ENCODE measurements at regions not wholly inside any gene's neighbourhood (a gene's known extent, or its start where the extent isn't known, plus 50 kb on each side); places are given as distances from the start of the nearest gene placed in this dataset.

DNA sequence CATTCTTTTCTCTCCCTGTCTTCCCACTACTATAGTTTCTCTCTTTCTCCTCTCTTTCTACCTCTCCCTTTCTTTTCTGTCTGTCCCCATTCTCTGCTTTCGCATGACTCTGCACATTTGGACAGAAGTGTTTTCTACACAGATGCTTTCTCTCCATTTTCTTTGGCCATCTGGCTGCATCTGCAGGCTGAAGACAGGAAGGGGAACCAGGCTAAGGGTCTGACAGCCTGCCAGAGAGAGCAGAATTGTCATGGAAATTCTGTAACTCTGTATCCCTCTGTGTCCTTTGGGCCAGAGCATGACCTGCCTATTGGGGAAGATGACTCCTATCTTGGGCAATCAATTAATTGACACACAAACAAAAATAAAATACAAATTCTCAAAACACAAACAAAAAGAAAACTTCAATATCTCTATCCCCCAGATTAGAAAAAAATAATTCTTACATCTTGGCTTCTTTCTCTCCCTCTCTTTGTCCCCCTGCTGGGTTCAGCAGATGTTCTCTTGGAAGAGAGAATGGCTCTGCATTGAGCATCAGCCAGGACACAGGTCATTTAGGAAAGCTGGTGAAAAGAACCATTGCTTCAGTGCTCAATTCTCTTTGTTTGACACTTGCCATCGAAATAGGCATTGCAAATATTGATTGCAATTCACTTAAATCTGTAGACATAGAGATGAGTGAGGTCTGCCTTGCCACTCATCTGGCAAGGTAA, 415.9 kb upstream of the KLF4 start:
- no peak for DNase-seq

DNA sequence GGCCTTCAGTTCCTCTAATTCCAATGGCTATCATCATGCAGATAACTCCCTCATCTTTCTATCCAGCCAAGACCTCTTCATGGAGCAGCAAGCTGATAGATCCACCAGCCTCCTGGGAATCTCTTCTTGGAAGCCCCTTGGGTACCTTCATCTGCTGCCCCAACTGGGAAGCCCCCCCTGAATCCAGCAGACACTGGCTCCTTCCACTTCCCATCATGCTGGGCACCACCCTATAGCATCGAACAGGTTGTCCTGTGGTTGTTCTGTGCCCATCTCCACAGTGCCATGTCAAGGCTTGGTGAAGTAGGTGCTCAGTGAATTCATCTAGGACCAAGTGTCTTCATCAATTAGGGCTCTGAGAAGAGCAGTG, 410.4 kb upstream of the KLF4 start:
- DNase-seq = no peak

DNA sequence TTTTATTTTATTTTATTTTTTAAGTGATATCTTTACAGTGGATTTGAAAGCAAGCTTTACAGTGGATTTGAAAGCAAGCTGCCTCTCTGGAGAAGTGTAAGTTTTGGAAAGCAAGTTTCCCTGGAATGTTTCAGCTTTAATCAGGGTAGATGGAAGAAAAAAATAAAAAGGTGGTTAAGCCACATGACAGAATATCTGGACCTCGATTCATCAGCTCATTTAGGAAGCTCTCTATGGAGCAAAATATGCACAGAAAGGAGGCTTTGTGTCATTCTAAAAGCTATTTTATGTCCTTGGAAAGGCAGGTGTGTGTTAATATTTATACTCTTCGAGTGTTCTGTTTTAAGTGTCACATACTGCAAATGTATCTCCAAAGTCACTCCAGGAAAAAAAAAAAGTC, 409.2 kb upstream of the KLF4 start:
- DNase-seq = no peak

DNA sequence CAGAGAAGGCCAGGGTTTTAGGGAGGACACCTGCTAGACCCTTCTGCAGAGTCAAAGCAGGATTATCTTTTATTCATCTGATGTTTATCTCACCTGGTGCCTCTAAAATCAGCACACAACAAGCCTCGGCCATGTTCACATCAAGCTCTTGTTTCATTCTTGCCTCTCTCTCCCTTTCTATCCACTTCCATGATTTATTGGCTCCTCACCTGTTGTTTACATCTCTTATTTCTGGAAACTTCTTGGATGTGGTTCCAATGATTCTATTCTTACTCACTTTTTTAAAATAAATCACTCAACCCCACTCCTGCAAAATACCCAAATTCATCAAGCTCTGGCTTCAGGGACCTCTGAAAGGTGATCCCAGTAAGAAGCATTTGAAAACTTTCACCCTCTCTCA, 407.0 kb upstream of the KLF4 start:
- no peak for DNase-seq

DNA sequence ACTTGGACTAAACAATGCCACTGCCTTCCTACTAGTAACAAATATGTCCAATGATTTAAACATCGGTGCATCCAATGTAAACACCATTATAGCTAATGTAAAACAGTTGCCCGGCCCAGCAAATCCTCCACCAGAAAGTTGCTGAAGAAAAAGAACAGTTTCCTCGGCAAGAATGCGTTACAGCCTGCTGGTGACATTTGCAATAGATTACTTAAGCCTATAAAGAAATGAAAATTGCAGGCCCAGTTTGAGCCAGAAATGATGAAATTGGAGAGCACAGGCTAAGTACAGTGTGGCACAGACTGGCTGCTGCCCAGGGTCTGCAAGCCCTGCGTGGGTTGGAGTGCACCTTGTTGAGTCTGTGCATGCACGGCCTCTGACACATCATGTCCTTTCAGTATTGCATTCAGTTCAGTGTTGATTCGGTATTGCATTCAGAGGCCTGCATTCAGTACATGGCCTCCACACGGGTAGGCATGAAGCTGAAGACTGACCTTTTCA, 406.0 kb upstream of the KLF4 start:
- no peak for DNase-seq

DNA sequence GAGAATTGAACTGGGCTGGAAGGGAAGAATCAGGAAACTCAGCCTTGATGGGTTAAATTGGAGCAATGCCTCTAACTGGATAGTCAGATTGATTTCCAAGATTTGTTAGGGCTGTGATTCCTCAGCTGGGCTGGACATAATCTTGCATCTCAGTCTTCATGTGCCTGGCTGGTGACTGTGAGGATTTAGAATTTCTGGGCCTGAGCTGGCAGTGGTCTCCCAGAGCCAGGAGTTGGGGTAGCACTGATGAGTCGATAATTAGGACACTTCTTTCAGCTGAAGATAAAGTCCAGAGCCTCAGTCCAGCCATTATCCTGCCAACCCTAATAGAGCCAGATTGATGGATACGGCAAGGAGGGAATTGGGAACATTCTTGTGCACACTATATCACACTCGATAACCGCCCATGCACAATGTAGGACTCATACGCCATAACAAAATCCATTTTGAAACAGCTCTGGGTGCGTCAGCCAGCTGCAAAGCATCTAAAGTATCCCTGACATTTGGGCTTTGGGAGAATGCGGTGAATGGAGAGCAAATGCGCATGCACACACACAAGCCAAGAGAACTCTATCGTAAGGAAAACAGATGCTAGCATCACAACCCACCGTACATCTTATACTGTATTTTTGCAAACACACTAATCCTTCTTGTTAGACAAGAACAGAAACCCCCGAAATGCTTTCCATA, 405.1 kb upstream of the KLF4 start:
- DNase-seq = no peak

DNA sequence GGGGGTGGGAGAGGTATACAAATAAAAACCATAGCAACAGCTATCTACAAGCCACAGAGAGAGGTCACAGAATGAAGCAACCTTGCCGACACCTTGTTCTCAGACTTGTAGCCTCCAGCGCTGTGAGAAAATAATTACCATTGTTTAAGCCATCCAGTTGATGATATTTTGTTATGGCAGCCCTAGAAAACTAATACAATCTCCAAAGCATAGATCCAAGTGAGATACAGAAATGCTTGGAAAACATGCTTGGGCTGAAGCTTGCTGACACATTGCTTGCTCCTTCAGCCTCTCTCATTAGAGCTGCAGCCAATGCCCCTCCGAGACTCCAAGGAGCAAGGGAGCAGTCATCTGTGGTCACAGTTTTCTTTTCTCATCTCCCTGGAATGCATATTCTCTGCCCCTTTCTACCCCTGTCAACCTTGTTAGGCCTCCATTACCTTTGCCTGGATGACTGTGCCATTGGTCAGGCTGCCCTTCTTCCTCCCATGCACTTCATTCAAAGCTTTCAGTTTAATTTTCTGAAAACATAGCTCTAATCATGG, 401.4 kb upstream of the KLF4 start:
- no peak for DNase-seq

DNA sequence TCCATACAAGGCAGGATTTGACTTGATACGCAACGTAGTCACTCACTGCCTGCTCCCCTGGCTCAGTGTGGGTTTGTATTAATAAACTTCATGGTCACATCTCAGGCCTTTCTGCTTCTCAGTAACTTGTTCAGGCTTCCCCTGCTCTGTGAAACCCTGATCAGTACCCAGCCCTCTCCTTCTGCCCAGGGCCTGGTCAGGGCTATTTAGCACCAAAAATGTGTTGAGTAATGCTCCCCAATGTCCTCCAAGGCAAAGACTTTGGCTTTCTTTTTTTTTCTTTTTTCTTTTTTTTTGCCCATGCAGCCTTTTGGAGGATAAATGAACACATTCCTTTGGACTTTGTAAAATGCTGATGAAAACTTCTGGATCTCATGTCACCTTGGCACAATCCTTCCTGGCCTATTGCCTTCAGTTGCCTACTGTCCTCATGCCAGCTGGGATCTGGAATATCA, 399.2 kb upstream of the KLF4 start:
- DNase-seq = no peak

DNA sequence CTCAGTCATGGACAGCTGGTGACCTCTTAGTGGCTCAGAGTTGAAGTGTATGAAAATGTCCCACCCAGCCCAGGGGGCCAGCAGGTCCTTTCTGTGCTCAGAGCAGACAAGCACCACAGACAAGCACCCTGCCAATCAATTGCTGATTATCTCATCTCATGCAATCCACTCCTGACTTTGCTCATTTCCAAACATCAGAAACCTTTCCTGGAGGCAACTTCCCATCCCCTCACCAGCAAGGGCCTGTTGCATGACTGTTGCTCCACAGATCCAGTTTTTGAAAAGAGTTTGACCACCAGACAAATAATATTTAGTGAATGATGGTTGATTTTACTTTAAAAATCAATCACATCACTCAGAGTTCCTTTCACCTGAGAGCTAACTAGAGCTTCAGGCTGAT, 397.3 kb upstream of the KLF4 start:
- DNase-seq = no peak

DNA sequence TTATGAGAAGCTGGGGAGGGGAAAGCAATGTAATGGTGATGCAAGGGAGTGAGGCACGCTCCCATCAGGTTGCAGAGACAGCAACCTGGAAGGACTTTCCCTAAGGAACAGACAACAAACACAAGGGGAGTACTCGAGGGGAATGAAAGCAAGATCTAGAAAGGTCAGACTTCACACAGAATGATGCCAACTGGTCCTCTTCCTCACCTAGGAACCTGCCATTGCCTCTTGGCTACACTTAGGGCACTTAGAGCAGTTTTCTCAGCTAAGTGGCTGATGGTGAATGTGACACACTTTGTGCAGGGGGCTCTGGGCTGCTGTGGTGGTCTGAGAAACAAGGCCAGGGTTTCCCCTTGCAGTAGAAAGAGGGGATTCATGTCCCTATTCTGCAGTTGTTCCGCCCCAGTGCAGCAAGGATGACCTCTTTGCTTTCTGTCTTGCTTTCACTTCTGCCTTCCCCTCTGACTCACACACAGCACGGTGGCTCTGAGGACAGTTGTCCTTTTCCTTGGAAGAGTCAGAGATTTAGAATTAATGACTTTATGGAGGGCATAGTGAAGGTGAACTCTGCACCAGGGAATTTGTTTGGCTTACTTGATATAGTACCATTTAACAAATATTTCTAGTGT, 394.0 kb upstream of the KLF4 start:
- no peak for DNase-seq

DNA sequence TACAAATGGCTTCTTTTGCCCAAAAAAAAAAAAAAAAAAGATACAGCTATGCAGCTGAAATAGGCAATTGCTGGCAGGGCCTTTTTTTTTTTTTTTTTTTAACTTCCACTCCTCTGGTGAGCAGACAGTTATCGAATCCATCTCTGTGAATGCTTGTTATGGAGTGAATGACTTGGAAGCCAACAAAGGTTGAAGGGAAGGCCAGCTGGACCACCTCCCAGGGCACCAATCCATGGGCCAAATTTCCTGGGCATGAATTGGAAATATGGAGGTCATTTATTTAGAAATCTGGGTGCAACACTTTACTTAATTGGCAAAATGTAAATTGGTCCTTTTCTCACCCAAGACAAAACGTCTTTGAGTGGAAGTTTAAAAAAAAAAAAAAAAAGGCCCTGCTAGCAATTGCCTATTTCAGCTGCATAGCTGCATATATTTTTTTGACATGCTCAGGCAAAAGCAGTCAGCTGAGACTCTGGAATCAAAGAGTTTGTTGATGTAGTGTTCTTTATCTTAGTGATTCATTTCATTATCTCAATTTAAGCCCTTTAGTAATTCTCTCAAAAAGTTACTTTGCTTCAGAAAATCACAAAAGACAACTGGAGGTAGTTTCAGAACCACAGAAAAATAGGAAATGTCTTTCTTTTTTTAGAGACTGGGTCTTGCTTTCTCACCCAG, 392.2 kb upstream of the KLF4 start:
- DNase-seq = no peak

DNA sequence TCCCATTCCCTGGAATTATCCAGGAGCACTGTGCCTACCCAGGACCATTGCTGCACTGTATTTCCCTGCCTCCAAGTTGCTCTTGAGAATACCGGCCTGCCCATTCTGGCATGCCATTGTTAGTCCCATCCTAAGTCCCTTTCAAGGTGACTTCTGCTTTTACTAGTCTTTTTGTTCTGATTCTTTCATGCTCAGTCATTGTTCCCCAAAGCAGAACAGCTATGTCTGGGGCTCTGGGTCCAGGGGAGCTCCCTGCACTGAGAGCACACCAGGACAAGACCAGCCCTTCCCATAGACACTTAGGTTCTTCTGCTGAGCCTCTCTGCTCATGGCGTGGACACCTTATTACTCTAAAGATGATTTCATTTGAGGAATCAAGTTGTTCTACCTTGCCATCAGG, 388.9 kb upstream of the KLF4 start:
- DNase-seq = no peak

DNA sequence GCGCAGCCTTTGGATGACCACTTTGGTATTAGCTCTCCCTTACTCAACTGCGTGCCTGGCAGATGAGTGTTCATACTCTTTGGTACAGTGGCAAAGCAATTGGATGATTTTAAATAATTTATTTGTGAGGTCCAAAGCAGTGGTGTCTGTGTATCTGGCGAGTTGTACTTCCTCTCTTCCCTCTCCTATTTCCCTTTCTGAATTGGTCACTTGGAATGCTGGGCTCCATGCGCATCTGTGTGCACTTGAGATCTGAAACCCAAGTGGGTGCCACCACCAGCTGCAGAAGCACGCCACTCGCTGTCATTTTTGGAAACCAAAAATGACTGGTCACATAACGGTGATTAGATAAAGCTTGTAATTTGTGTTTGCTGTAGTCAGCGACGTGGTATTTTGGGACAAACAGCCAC, 386.0 kb upstream of the KLF4 start:
- no peak for DNase-seq

DNA sequence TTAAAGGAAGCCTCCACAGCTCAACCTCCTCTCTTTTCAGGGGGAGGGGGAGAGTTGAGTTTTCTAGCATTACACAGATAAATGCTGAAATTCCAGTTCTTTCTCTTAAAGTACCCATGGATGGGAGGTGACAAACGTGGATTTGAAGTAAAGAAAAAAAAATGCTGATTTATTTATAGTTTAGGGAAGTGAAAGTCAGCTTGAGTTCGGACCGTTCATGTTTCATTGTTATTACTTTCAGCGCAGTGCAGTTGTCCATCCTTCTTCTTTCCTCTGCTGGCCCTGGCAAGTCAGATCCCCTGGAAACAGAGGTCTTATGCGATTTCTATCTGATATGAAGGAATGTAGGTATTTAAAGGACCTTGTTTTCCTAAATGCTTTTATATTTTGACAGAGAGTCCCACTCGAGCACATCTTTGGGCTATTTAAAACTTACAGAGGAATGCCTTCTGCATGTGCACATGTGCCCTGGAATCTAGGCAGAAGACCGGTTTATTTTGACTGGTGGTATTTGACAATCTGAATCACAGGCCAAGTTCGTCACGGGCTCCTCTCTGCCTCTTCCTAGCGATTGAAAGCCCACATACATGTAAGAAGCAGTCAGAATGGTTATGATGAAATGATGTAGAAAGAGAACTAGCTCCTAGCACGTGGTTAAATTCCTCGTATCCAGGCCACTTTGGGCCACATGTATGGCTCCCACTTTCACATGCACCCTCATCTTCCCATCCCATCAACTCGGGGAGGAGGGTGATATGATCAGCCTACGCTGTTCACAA, 385.2 kb upstream of the KLF4 start:
- DNase-seq = no peak

DNA sequence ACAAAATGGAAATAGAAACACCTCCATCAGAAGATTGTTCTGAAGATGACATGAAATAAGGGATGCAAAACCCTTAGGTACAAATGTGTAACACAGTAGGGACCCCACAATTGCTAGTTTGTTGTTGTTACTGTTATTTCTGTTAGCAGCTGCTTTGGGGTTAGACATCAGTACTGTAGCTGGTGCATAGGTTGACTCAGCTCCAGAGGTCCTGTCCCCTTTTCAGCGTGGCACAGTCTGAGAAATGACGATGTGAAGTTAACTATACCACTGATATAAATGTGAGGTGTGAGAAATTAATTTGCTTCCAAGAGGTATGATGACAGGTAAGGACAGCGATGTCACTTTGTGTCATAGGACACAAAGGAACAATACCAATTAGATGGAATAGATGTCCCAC, 384.6 kb upstream of the KLF4 start:
- DNase-seq = no peak

DNA sequence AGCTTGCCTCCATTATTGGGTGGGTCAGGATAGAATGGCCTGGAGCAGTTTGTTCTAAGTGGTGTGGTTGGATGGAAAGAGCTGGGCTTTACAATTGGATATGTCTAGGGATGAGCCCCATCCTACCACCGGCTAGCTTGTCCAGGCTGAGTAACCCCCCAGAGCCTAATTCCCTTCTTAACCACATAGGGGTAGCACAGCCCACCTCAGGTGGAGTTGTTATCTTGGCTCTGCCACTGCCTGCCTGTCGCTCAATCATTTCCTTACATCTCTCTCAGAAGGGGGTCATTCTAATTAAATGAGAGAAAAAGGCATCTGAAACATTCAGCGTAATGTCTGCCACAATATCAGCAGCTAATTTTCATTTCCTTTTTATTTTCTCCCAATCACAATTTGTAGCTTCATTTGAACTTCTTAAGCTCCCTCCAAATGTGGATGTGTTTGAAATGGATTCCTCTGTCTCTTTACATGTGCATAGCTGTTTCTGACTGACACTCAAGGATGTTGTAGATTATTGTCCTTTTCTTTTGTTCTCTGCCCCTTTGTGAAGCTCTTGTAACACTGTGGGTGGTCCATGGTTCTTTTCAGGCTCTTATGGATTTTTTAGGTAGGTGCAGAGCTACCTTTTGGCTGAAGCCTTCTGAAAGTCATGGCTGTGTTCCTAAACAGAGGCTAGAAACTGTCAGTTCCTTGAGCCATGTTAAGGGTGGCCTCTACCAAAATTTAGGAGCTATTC, 383.1 kb upstream of the KLF4 start:
- no peak for DNase-seq

DNA sequence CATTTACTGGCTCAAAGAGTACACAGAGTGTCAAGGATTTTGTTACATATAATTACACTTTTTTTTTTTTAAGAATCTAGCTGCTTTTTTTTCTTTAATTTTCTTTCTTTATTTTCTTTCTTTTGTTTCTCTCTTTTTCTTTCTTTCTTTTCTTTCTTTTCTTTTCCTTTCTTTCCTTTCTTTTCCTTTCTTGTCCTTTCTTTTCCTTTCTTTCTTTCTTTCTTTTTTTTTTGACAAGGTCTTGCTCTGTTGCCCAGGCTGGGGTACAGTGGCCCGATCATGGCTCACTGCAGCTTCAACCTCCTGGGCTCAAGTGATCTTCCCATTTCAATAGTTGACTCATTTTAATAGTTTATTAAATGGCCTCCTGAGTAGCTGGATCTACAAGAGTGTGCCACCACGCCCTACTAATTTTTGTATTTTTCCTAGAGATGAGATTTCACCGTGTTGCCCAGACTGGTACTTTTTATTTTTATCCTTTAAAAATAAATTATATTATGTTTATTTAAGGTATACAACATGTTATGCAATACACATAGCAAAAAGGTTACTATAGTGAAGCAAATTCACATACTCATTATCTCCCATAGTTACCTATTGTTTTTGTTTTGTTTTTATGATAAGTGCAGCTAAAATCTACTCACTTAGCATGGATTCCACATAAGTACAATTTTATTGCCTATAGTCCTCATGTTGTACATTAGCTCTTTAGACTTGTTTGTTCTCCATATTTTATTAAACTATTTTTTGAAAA, 381.5 kb upstream of the KLF4 start:
- no peak for DNase-seq

DNA sequence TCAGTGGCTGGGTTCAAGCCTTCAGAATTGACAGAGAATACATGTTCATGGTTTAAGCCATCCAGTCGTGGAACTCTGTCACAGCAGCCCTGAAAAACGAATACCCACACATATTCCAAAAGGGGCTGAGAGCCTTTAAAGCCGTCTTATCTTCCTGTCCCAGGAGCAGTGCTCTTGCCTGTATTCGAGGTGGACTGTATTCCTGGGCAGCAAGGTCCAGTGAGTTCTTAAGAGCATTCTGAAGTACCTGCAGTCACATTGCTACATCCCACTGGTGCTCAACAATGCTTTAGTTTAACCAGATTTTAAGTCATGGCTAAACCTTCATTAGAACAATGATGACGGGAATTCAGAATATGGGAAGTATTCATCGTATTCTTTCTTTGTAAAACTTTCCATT, 380.7 kb upstream of the KLF4 start:
- DNase-seq = no peak

DNA sequence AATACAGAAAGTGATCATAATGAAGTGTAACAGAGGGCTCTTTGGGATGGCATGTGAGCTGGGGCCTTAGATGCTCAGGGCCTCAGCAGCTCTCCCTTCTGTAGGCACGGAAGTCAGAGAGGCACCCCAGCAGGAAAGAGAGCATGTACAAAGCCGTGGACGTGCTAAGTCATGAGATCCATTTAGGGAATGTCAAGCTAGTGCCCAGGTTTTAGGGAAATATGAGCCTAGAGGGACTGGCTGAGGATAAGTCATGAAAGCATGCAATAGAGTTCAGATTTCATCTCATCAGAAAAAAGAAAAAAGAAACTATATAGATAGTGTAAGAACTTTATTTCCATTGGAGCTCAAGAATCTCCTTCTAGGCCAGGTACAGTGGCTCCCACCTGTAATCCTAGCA, 379.5 kb upstream of the KLF4 start:
- DNase-seq = no peak

DNA sequence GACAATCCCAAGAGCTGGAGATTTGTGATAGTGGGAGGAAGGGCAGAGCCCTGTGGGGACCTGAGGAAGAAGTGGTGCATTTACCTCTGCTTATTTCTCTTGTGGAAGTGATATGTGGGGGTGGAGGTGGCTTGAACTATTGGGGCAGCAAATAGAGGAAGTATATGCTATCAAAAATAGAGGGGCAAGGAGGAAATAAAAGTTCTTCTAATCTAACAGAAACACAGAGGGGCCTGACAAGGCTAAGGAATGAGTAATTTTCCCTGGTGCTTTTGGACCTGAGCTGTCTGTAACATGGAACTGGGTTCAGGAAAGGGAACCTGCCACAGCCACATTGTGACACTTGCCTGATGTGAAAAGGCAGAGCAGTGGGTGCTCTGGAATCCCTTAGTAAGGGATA, 378.6 kb upstream of the KLF4 start:
- DNase-seq = no peak

DNA sequence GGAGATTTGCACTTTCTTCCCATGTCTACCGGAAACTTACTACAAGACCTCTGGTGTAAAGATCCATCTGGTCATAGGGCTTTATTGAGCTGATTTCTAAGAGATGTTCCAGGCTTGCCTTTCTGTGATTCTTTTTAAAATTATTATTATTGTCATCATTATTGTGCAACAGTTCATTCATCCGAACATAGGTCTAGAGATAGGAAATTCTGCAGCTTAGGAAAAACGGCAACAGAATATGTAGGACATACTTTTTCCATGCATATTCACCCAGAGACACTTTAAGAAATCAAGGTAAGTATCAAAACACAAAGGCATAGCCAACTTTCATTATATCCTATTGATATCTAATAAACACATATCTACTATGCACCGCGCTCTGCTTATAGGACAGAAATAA, 378.2 kb upstream of the KLF4 start:
- no peak for DNase-seq
